NCI-H510A (cell line): ENCODE measurements at regions not wholly inside any gene's neighbourhood (a gene's known extent, or its start where the extent isn't known, plus 50 kb on each side); places are given as distances from the start of the nearest gene placed in this dataset.

Experiments
- DNase-seq: peaks from one replicate; lab custom pipeline; 2025; lab: John Stamatoyannopoulos, UW

DNA sequence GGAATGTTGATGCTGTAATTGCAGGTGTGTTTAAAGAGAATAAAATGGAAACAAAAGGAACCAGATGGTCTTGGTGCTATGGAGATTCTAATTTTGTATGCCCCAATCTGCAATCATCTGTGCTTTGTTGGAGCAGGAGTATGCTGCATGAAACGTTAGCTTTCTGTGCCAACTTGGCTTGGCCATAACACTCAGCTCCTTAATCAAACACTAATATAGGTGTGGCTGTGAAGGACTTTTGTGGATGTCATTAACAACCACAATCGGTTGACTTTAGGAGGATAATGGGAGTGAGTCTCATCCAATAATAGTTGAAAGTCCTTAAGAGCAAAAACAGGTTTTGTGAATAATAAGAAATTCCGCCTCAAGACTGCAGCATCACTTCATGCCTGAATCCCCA, 399.2 kb downstream of the NLGN4X start:
- DNase-seq = no peak

DNA sequence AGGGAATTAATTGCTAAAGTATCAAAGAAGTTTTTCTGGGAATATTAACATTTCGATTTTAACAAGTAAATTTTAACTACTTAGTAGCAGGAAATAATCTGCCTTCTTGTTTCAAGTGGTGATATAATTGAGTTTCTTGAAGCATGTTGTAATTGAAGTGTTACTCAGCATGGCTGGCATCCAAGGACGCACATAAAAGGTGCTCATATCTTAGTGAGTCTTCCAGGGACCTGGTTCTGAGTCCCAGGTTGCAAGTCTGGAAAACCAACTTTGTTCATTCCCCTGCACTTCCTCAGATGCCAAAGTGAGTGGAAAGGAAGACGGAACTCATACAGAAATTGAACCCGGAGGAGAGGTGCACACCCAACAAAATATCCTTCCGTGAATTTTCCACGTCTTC, 399.6 kb downstream of the NLGN4X start:
- DNase-seq = no peak

DNA sequence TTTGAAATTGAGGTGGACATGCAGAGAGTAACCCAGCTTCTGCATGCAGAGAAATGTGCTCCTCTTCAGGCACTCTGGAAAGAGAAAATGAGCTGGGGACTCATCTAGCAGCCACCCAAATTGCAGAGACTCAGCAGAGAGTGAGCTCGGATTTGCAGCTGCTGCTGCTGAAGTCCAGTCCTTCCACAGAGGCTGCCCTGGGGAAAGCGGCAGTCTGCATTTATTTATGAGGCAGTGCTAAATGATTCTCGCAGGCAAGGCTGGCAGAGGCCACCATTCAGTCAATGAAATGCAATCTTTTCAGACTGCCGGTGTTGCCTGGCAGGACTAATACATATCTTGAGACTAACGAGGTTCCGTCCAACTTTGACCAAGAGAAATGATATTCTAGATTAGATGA, 404.8 kb downstream of the NLGN4X start:
- DNase-seq = no peak

DNA sequence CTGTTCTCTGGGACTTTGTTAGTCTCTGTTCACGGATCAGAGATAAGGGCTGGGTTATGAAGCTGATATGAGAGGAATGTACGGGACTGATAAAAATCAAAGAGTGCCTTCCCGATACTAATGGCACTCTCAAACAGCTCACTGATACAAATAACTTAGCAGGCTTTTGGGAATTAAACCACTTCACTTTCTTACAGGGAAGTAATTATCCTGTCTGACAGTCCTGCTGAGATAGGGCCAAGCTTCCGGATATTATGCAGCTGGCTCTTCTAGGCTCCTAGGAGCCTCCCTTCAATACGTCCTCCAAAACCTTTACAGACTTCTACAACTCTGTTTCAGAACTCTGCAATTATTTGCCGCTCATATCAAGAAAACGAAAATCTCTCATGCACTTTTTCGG, 418.0 kb downstream of the NLGN4X start:
- DNase-seq = no peak

DNA sequence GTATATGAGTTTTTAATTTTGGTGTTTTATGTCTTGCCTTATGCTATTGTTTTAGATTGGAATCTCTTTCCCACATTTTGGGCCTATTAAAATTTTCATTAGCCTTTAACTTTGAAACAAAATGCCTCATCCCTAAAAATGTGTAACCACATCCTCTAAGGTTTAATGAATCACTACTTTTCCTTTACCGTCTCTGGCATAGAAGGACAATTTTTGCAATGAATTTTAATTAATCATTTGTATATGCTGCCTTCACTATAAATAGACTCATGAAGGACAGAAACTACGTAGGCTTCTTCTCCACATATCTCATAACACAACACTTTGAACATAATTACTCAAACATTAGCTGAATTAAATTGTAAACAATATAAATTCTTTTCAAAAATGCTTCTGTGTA, 421.5 kb downstream of the NLGN4X start:
- no peak for DNase-seq

DNA sequence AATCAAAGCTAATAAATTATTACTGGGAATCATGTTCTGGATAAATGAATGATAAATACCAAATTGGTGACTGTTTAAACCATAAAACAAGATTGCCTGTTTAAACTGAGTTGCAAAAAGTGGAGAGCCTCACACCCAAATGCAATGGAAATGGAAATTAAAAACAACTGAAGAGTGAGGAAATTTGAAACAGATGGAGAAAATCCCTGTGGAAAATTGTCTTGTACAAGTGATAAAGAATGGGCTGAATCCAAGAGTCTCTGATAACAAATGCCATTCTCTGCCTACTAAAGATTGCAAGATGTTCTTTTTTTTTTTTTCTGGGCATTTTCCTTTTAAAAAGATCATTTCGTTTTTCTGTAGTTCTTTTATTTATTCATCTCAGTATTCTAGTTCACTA, 426.3 kb downstream of the NLGN4X start:
- no peak for DNase-seq

DNA sequence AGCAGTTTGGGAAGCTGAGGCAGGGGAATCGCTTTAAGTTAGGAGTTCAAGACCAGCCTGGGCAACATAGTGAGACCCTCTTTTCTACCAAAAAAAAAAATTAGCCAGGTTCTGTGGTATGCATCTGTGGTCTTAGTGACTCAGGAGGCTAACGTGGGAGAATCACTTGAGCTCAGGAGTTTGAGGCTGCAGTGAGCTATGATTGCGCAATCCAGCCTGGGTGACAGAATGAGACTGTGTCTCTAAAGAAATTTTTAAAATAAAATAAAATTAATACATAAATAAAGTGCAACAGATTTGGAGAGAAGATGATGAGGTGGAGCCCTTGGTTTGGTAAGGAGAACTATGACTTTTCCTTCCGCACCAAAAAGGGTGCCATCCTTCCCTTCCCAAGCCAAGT, 436.9 kb downstream of the NLGN4X start:
- DNase-seq = no peak

DNA sequence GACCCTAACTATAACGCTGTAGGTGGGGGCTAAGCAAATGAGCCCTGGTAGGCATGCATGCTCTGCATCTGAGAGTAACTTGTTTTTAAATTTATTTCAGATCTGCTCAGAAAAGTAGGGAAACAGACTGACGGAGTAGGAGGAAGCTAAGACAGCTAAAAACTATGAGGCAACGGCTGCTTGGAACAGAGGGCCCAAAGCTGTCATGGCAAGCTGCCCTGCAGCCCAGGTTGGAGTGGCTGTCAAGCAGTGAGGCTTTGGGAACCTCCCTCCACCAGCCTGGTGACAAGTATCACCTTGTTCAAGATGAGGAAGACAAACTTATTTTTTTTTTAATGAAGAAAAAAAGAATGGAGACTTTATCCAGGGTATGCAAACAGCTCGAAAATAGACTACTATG, 439.8 kb downstream of the NLGN4X start:
- DNase-seq = no peak

DNA sequence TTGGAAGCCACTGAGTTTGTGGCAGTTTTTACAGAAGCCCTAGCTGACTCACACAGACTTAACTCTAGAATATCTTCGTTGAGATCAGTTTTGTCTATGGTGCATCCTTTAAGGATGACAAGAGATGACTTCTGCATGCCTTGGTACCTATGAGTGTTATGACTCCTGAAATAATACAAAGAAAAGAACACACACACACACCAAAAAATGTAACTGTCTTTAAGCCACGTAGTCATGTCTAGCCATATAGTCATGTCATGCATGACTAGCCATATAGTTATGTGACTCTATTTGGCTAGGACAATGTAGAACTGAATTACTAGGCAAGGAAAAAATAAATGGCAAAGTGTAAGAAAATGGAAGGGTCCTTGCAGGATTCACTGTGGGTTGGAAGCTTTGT, 447.8 kb downstream of the NLGN4X start:
- DNase-seq = no peak

DNA sequence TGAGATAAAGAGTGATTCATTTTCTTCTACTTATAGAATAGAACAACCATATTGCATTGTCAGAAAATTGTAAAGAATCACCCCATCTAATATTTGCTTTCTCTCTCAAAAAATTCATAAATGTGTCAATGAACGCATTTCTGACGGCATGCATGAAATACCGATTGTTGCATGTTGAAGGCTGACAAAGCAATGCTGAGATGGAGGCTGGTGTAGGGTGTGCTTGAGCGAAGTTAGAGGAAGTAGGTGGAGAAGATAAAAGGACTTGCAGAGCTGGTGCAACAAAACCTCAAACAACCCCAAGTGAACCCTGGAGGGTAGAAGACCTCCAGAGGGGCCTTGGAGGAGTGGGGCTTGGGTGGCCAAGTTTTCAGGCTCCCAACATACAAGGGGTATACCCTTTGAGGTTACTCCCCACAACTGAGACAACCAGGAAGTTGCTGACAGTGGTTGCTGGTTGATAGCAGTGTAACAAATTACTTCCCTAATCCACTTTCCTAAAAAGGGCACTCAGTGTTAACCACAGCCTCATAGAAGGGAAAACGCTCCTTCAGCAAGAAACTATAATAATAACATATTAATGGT, 452.7 kb downstream of the NLGN4X start:
- no peak for DNase-seq

DNA sequence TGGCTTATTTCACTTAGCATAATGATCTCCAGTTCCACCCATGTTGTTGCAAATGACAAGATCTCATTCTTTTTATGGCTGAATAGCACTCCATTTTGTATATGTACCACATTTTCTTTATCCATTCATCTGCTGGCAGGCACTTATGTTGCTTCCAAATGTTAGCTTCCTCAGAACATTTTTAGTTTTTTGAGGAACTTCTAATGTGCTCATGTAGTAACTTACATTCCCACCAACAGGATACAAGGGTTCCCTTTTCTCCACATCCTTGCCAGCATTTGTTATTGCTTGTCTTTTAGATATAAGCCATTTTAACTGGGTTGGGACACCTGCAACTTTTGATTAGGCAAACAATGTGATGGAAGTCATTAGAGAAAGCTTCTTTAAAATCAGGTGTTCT, 454.2 kb downstream of the NLGN4X start:
- DNase-seq = no peak

DNA sequence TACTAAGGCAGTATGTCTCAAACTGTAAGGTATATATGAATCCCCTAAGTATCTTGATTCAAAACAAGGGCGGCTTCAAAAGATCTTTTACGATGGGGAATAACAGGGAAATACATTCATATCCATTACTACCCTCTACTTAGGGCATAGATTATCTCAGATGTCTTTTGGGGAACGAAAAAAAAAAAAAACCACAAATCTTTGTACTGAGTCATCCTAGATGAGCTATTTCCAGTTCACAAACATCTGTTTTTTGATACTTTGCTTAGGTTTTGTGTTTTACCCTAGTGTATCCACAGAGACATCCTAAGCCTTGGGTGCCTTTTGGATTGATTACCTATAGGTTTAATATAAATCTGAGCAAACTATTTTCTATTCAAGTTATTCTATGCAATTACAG, 457.2 kb downstream of the NLGN4X start:
- no peak for DNase-seq

DNA sequence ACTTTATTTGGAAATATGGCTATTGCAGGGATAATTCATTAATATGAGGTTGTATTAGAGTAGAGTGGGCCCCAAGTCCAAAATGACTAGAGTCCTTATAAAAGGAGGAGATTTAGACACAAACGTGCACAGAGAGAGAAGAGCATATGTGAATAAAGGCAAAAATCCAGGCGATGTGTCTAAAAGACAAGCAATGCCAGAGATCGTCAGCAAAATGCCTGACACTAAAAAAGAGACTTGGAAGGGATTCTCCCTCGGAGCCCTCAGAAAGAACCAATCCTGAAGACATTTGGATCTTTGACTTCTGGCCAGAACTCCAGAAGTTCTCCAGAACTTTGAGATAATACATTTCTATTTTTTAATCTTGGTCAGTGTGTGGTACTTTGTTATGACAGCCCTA, 472.1 kb downstream of the NLGN4X start:
- no peak for DNase-seq

DNA sequence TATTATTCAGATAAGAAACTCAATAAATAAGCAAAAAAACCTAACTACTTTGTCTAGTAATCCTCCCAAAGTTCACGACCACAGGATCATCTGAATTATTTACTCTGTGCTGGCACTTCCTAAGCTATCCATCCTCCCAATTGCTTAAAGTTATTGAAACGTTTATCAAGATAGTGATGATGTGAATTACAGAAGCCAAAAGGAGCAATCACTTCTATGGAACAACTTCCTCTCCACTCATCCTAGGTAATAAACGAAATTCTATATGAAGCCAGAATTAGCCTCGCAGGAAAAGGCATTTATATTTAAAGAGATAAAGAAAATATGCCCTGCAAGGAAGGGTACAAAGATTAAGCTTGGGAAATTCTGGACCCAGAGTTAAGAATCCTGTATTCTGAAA, 475.4 kb downstream of the NLGN4X start:
- no peak for DNase-seq

DNA sequence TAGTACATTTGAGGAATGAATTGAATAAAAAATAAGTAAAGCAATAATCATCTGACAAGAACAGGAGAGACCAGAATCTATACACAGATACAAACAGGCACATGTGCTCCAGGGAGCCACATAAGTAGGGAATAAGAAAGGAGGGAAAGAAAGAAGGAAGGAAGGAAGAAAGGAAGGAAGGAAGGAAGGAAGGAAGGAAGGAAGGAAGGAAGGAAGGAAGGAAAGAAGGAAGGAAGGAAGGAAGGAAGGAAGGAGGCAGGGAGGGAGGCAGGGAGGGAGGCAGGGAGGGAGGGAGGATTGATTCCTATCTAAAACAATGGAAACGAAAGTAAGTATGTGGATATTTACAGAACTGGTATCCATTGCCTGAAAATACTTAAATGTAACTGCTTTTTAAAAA, 475.8 kb downstream of the NLGN4X start:
- no peak for DNase-seq

DNA sequence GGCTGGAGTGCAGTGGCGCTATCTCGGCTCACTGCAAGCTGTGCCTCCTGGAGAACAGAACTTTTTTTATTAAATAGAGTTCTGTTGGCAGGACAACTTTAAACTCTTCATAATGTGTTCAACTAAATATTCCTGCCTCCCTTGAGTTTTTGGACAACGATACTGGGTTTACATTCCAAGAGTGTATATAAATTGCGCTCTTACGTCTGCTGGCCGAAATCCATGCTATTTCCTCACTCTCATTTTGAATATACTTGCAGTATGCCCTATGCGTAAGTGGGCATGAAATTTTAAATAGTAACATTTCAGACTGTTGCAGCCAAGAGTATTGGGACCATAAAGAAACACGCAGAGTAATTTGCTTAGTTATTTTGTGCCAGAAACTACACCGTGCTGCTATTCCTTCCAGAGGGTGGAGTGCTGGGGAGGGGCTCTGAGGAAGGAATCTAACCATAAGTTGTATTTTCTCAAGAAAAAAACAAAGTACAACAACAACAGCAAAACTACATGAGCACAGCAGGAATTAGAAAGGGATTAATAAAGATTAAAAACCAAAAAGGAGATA, 480.0 kb downstream of the NLGN4X start:
- no peak for DNase-seq

DNA sequence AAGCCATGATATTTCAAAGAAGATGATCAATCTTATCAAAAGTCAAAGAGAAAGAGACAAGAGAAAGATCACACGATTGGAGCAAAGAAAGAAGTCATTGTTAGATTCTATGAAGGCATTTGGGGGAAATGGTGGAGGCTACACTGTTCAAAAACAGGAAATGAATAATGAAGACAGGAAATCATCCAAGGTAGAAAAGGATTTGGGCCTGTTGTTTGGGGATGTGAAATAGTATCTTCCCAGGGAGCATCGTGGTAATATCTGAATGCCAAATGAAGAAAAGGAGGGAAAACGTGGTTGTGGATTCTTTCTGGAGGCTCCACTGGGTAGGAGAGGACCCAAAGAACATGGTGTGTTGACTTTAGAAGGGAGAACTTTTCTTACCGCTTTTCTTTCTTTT, 482.4 kb downstream of the NLGN4X start:
- no peak for DNase-seq

DNA sequence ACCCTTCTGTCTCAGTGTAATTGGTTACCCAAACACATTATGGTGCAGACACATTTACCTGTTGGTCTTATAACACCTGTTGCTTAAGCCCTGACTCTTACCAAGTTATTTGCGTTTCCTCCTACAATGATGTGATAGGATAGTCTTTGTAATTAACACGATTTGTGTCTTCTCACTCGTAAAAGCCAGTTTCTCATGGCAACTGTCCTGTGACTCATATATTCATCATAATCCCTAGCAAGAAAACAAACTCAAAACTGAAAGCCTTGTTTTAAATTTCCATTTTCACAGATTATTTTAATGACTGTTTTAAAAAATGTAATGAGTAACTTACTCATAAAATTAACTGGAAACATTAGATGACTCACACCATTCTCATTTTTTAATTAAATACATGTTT, 495.2 kb downstream of the NLGN4X start:
- no peak for DNase-seq

DNA sequence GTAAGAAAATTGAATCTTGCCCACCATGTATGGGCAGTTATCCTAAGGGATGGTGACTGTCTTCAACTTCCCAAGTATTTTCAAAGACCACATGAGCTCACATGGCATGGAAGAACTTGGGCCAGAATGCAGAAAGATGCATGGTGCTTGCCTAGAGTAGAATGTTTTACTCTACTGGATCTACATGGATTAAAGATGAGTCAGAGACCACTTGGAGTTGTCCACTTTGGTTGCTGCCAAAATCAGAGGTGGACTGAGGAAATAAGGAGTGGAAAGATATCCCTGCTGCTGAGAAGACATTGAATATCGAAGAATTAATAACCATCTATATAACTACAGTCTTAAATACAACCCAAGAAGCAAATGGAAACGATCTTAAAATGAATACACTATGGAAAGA, 498.1 kb downstream of the NLGN4X start:
- no peak for DNase-seq

DNA sequence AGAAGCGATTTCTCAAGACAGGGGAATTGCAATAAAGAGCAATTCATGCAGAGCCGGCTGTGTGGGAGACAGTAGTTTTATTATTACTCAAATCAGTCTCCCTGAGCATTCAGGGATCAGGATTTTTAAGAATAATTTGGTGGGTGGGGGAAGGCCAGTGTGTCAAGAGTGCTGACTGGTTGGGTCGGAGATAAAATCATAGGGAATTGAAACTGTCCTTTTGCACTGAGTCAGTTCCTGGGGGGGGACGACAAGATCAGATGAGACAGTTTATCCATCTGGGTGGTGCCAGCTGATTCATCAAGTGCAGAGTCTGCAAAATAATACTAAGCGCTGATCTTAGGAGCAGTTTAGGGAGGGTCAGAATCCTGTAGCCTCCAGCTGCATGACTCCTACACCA, 502.4 kb downstream of the NLGN4X start:
- DNase-seq = no peak

DNA sequence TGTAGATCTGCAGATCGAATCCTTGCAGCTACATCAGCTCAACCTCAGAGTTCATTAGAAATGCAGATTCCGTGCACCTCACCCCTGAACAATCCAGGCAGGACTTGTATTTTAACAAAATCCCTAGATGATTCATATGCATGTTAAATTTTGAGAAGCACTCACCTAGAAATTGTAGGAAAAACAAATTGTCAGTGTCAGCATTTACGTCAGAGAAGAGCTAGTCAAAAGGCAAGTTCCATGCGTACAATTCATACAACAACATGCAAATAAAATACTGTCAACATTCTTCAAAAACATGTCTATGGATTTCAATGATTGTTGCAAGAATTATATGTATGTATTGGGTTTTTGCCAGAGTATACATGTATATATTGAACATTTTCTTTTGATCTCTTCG, 504.5 kb downstream of the NLGN4X start:
- no peak for DNase-seq

DNA sequence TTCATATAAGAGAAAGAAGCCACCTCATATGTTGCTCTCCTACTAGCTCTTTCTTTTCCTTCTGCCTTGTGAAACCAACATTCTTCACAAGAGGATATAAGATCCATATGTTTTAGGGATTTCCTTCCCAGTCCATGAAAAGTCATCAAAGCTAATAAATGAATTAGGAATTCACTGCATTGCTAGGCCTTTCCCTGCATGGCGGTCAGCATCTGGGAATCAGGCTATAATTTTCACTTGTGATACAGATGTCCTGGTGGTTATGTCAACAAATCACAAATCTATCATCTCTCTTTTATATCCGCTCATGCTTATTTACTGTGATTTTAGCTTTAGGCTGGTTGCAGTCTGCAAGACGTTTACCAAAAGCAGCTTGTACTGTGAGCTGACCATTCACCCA, 510.0 kb downstream of the NLGN4X start:
- DNase-seq = no peak

DNA sequence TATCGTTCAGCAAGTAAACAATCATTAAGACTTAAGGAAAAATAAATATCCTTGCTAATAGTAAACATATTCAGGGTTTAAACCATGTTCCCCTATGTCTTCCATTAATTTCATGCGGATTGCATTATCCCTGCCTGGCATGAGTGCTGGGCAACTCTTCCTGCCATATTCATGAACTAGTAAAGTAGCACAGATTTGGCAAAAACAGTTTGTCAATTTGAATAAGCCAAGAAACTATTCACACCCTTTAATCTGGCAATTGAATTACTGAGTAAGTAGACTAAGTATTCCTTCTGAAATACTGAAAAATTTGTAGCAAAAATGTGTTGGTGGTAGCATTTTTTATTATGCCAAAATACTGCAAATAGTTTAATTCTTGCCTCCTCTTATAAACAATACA, 512.0 kb downstream of the NLGN4X start:
- DNase-seq = no peak

DNA sequence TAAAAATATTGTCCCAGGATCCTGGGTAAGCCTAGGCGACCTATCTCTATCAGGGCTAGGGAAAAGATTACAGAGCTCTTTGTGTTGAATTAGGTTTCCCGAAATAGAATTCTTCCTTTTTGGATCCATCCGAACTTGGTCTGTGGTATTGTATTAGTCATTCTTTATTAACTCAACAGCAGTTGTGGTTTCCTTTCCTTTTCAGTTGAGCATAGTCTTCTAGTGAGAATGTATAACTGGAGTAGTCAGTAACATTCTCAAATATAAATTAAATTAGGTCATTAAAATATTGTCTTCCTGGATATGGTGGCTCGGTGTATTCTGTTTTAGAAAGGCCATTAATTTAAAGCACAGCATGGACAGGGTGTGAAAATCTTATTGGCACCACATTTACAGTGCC, 520.4 kb downstream of the NLGN4X start:
- no peak for DNase-seq

DNA sequence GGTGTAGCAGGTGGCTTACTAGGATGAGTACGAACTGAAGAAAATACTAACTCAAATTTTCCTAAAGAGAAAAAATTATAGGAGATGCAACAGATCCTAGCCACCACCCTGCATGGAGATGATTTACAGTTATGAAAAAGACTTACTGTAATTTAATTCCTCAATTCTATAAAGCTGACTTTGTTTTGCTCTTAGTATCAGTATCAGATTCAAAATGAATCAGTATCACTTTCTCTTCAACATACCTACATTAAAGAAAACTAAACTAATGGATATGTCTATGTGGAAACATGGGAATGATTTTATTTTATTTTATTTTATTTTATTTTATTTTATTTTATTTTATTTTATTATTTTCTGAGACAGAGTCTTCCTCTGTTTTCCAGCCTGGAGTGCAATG, 525.8 kb downstream of the NLGN4X start:
- no peak for DNase-seq
